ENCODE measurements at regions not wholly inside any gene's neighbourhood (a gene's known extent, or its start where the extent isn't known, plus 50 kb on each side); places are given as distances from the start of the nearest gene placed in this dataset.

GRCh38 chr16:59719121-59719520, 985.0 kb upstream of the GOT2 start:
- H3K36me3 Mint-ChIP-seq, result no peaks in the 10 kb centered on the region
- H3K4me3 Mint-ChIP-seq, result no peak overlapping the region
- H3K9me3 Mint-ChIP-seq, result no peaks in the 10 kb centered on the region
- TF ChIP-seq CTCF (IDR thresholded peaks at IDR 0.05; ENCODE audit: unreplicated experiment), result no peak
- H3K27me3 Mint-ChIP-seq (ENCODE audit: low read depth), result no peaks in the 10 kb centered on the region
- H3K4me1 Mint-ChIP-seq, result no peaks in the 10 kb centered on the region
- no peak overlapping the region for H3K27ac Mint-ChIP-seq
- DNase-seq (ENCODE audit: low spot score in 2 of 2, unreplicated experiment in 2 of 2), result no peak

- H3K4me3 Mint-ChIP-seq, result no peak overlapping the region
- no peaks in the 10 kb centered on the region for H3K27me3 Mint-ChIP-seq (ENCODE audit: low read depth)
- no peak for DNase-seq (ENCODE audit: low spot score in 2 of 2, unreplicated experiment in 2 of 2)
These were observed 973.5 kb upstream of the GOT2 start for GRCh38 chr16:59707436-59708226.

DNA sequence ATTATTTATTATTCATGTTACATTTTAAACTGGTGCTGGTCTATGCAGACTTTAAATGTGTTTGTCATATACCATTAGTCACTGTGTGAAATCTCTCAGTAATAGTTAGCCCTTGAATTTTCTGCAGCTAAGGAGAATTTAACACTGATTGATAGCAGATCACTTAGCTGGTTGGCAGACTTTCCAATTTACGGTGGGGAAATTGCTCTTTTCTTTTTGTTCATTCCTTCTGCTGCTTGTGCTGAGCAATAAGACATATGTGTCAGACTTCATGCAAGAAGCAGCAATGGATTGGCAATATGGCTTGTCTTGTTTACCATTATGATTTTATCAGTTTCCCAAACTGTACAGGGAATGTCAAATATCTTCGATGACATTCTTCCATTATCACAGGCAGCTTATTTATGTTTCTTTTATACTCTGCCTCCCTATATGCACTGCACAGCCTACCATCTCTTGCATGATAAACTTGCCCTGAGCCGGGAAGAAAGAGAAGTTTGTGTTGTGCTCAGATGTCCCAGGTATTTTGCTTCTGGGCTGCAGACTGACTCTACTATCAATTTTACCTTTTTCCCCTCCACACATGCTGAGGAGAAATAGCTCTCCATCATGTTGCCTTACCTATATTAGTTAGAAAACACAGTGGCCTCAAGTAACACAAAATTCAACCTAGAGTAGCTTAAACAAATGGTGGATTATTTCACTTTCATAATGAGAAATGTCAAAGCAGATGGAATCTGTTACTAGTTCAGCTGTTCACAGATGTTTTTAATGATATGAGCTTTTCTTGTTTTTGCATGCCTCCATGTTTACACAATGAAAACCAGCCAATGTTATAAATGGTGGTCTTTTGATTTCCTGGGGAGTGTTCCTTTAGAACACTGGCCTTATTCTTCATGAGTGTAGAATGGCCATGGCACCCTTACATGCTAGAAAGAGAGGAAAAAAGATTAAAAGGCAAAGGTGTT, 968.1 kb upstream of the GOT2 start:
- no peaks in the 10 kb centered on the region for H3K9me3 Mint-ChIP-seq
- no peaks in the 10 kb centered on the region for H3K27me3 Mint-ChIP-seq (ENCODE audit: low read depth)
- no peak for TF ChIP-seq CTCF (IDR thresholded peaks at IDR 0.05; ENCODE audit: unreplicated experiment)
- no peak overlapping the region for H3K27ac Mint-ChIP-seq
- peaks cover 18% of the 10 kb centered on the region for H3K4me1 Mint-ChIP-seq
- no peak for DNase-seq (ENCODE audit: low spot score in 2 of 2, unreplicated experiment in 2 of 2)
- no peak overlapping the region for H3K4me3 Mint-ChIP-seq
- H3K36me3 Mint-ChIP-seq, result no peaks in the 10 kb centered on the region

More at GRCh38 chr16:59707436-59708226, 973.5 kb upstream of the GOT2 start:
- Mint-ChIP-seq H3K36me3 (no peaks in the 10 kb centered on the region), H3K4me1 (peaks cover under 1% of the 10 kb centered on the region), H3K9me3 (no peaks in the 10 kb centered on the region), H3K27ac (no peak overlapping the region)
- no peak for TF ChIP-seq CTCF (IDR thresholded peaks at IDR 0.05; ENCODE audit: unreplicated experiment)

GRCh38 chr16:59699786-59700185, 965.7 kb upstream of the GOT2 start:
- Mint-ChIP-seq H3K4me3 (no peak overlapping the region), H3K27me3 (ENCODE audit: low read depth) (no peaks in the 10 kb centered on the region), H3K4me1 (peaks cover 18% of the 10 kb centered on the region), H3K27ac (no peak overlapping the region), H3K9me3 (peaks cover 4% of the 10 kb centered on the region), H3K36me3 (no peaks in the 10 kb centered on the region)
- TF ChIP-seq CTCF (IDR thresholded peaks at IDR 0.05; ENCODE audit: unreplicated experiment), result no peak
- DNase-seq (ENCODE audit: low spot score in 2 of 2, unreplicated experiment in 2 of 2), result no peak

GRCh38 chr16:59698346-59699020, 964.4 kb upstream of the GOT2 start:
- H3K27me3 Mint-ChIP-seq (ENCODE audit: low read depth), result no peaks in the 10 kb centered on the region

More at GRCh38 chr16:59698346-59699020, 964.4 kb upstream of the GOT2 start:
- Mint-ChIP-seq H3K36me3 (no peaks in the 10 kb centered on the region), H3K4me3 (no peak overlapping the region), H3K9me3 (peaks cover 4% of the 10 kb centered on the region), H3K4me1 (peaks cover 18% of the 10 kb centered on the region), H3K27ac (no peak overlapping the region)
- TF ChIP-seq CTCF (IDR thresholded peaks at IDR 0.05; ENCODE audit: unreplicated experiment), result no peak
- no peak for DNase-seq (ENCODE audit: low spot score in 2 of 2, unreplicated experiment in 2 of 2)
